ENCODE measurements at regions not wholly inside any gene's neighbourhood (a gene's known extent, or its start where the extent isn't known, plus 50 kb on each side); places are given as distances from the start of the nearest gene placed in this dataset.
A peak's percentile ranks its signal among the peaks of the same experiment; 100 is the strongest.
"Not testable (repeated sequence)": the region's sequence is repeated elsewhere in the genome, so short reads cannot be mapped to it uniquely, and the experiment has no call there.

DNA sequence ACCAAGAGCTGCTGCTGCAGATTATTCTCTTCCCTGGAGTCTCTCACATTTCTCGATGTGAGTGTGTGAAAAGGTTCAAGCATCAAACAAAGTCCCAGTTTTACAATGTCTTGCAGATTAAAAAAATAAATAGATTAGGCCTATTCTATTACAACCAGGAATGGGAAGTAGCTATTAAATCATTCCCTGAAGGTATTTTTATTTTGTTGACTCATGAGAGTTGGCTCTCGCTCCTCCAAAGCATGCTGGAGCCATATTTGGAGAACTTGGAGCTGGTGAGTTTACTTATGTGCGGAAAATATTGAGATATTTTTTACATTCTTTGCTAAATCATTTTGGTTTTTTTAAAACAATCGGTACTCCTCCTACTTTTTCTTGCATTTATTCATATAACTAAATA, 572.3 kb downstream of the ETNK1 start:
- DNase-seq: no peak

- no peak for DNase-seq
Observed at GRCh38 chr12:23202728-23203127, 577.8 kb downstream of the ETNK1 start.

DNA sequence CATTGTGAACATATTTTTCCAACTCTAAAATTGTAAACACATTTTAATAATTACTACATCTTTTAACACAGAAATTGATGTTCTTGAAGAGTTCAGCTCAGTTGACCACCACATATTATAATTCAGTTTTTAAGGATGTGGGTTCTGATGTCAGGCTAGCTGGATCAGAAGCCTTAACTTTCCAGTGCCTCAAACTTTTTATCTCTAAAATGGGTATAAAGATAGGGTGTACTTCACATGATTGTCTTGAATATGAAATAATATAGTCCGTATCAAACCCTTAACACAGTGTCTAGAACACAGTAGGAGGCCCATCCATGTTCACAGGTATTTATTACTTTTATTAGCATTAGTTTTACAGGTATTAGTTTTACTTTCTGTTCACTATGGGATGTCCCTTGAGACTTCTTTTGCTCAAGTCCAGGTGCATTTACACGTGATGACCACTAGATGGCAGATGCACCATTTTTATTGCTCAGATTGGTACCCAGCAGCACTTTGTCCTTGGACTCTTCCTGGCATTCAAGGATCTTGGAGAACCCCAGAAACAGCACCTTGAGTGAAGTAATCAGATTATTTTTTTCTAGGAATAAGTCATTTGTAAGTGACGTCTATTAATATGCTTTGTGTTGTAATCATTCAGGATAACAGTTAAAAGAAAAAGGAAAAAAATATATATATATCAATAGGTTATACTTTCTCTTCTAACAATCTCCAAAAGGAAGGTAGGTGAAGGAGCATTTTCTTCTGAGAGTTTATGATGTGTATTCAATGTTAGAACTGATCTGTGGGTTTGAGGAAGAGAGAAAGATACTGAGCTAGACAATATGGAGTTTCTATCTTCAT, 580.2 kb downstream of the ETNK1 start:
- peak; percentile 54 for DNase-seq

GRCh38 chr12:23209793-23210192, 584.8 kb downstream of the ETNK1 start:
- DNase-seq: no peak

GRCh38 chr12:23210573-23210972, 585.6 kb downstream of the ETNK1 start:
- DNase-seq: no peak

DNA sequence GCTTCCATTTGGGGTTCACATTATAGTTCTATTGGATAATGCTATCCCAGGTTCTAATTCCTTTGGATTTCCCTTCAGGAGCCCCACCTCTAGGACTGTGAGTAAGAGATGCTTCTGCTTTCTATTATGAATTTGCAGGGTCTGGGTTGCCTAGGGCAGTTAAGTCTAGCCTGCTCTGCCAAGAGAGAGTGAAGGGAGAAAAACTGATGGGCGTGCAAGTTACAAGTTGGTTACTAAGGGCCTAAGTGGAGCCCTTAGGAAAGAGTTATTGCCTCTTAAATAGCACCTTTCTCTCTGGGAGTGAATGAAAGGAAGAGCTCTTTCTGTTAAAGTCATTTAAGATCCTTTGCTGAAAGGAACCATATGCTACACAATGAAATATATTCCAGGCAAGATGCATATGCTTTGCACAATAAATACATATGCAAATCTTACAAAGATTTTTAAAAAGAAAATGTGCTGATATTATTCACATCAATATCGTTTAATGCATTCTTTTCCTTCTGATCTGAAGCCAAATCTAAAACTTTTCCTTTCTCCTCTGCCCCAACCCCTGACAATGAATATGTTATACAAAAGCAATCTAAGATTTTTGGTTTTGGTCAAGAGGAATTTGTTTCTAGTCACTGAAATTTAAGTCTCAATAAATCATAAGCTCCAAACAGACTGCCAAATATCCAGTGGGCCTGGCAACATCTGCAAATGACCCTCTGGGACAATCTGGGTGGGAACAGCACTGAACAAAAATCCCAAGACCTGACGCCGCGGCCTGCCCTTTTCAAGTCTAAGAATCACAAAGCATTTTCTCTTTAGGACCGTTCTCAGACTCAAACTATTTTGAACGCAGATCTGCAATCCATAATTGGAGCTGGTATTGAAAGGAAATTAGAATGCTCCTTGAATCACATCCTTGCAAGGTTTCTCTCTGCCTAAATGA, 586.7 kb downstream of the ETNK1 start:
- DNase-seq: no peak

DNA sequence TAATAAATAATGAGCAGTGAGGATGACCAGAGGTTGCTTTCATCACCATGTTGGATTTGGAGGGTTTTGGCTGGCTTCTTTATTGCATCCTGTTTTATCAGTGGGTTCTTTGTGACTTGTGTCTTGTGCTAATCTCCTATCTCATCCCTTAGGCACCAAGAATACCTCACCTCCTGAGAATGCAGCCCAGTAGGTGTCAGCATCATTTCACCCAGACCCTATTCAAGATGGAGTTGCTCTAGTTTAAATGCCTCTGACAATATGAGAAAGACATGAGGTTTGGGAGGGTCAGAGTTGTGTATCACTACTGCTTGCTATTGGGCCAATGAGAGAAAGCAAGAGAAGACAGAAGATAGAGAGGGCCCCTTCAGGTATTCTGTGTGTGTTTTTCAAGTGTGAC, 592.2 kb downstream of the ETNK1 start:
- no peak for DNase-seq

DNA sequence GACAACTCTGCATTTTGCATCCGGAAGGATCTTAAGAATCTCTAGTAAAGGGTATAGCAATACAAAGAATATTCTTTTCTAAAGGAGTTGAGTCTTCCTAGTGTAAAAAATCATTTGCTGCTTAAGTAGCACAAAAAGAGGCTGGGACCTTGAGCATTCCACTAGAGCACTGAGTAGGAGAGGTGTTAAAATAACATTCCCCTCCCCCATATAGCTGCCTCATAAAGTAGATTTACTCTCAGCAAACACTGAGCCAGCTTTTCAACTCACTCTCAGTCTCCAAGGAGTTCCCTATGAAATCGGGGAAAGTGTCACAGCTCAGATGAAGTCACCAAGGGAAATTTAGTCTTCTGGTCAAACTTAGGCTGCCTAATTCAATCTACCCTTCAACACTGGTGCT, 592.7 kb downstream of the ETNK1 start:
- DNase-seq: no peak

DNA sequence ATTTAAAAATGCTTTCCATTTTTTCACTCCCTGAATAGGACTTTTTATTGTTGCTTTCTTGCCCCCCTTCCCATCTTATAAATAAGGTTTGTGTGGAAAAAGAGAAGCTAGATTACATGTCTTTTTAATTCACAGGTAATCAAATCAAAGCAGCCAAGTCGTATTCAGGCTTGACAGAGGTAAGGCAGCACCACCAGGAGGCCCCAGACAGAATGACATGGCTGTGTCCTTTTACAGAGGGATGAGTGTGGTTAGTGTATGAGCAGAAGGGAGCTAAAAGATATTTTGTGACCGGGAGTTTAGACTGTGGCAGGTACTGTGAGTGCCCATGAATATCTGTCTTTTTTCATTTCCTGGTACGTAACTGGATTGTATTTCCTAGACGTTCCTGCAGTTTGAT, 596.1 kb downstream of the ETNK1 start:
- no peak for DNase-seq

DNA sequence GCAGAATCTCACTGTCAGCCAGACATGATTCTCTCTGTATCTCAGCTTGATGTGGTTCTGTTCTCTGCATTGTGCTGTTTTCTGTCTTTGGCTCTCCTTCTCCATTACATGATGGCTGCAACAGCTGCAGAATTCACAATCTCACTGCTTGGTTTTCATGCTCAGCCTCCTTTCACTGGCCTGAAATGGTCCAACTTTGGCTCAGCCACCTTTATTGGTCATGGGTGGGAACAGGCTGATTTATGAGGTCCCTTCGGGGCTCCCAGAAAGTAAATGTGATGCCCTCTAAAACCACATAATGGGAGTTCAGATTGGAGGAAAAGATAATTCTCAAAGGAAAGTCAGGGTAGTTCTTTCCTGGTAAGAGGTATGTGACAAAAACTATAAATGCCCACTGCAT, 597.0 kb downstream of the ETNK1 start:
- no peak for DNase-seq

- DNase-seq: no peak
Observed at GRCh38 chr12:23222801-23223200, 597.8 kb downstream of the ETNK1 start.

DNA sequence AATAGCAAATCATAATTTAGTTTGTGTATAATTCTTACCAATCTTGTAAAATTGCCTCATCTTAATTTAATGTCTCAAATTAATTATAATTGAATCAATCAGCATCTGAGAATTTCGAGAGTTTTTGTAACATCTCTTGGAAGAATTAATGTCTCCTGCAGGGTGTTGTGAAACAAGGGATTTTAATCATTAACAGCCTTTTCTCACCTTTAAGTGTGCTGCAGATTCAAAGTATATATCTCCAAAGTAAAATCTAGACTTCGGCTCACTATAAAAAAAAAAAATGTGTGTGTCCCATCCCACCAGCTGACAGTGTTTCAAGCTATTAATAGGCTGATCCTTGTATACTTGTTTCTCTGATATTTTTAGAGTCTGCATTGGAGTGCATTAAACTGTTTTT, 603.1 kb downstream of the ETNK1 start:
- DNase-seq: no peak

DNA sequence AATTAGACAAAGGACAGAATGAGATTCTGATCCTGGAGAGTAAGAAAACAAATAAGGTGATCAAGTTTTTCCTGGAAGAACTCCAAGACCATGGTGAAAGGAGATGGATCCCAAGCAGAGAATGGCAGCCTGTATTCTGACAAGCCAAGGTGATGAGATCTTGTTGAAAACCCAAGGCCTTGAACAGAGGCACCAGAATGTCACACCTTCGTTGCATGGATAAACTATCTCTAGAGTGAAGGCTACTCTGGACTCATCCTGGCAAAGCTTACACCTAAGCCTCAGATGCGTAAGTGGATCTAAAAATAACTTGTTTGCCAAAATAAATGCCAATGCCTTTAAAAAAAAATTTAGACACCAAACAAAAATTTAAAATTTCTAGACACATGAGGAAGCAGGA, 605.9 kb downstream of the ETNK1 start:
- no peak for DNase-seq

DNA sequence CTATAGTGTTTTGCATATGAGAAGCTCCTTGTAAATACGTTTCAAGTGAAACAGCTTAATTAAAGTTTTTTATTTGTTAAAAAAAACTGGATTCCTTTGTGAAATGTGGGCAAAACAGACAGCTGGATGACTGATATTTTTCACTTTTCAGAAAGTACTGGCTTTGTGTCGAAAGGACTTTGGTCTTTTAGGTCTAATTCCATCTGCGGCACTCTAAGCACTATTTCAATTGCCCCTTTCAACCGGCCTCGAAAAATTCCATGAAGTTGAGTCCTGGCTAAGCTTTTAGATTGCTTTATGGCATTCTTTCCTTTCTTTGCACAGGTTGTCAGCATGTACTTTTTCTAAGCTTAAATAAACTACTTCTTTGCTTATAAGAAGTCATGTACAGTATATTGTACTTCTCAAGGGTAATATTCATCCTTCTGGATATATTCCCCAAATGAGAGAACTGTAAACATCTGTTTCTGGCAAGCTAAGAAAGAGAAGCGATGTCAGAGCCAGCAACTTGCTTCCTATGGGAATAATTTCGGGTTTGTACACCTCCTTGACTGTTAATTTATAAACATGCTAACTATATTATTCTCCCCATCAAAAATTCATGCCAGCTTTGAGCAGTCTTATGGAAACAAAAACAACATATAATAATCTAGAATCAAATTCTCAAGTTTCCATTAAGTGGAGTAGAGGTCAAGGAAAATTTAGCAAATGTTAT, 611.3 kb downstream of the ETNK1 start:
- DNase-seq: no peak

GRCh38 chr12:23236811-23237210, 611.8 kb downstream of the ETNK1 start:
- DNase-seq: no peak

- no peak for DNase-seq
Observed at GRCh38 chr12:23238190-23238589, 613.2 kb downstream of the ETNK1 start.

DNA sequence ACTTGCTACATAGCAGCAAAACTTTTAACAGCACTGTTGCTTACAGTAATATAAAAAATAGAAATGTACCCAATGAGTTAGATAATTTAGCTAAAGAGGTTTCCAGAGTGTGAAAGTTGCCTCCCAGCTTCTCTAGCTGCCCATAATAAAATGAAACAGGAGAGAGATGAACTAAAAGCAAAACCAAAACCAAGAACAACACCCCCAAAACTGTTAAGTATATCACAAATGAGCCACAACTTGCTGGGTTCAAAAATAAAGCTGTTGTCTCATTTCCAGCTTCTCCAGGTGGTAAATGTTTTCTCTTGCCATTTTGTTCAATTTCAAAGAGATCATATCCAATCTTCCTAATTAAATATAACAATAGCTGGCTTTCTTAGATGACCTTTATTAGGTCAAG, 614.0 kb downstream of the ETNK1 start:
- DNase-seq: no peak

DNA sequence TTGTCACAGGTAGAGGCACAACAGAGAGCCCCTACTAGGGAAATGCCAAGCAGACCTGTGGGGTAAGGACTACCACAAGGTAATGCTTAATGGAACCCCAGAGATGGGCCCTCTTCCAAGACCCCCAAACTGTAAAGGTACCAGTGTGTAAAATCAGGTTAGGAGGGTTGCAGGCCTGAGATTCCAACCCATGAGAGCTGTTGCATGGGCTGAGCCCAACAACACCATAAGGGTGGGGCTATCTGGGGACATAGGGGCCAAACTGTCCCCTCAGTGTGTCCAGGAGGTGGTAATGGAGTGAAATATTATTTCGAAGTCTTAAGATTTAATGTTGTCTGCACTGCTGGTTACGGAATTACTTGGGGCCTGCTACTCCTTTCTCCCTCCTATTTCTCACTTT, 620.2 kb downstream of the ETNK1 start:
- DNase-seq: no peak

- DNase-seq: no peak
Observed at GRCh38 chr12:23253191-23253590, 628.2 kb downstream of the ETNK1 start.

- DNase-seq: not testable (repeated sequence)
Observed at GRCh38 chr12:23253910-23254309, 628.9 kb downstream of the ETNK1 start.

DNA sequence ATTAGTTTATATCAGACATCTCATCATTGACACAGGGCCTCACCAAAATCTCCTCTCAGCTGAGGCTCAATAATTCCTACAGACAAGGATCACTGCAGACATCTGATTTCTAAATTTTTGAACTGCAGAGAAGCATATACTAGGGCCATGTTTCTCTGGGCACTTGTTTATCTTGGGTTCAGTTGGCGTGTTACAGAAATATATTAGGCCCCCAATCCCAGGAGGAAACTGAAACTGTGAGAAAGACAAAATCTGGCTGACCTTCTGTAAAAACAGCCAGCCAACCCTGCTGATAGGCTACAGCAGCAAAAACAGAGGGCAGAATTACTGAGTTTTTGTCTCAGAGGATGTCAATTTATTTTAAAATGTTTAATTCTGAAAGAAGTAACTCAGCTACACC, 634.6 kb downstream of the ETNK1 start:
- DNase-seq: no peak

DNA sequence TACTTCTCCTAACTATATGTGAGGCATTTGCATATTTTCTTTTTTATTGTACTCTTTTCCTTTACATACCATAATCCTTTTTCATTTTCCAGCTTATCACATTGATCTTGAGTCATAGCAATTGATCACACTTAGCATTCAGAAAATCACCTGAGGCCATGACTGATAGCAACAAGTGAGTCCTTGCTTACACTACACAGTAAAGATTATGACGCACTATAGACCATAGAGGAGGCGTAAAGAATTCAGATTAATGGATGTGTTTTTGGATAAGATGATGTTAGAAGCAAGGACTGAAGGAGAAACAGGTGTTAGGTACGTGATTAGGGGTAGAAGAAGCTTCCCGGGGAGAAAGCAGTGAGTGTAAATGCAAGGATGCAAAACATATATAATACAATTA, 637.7 kb downstream of the ETNK1 start:
- no peak for DNase-seq

DNA sequence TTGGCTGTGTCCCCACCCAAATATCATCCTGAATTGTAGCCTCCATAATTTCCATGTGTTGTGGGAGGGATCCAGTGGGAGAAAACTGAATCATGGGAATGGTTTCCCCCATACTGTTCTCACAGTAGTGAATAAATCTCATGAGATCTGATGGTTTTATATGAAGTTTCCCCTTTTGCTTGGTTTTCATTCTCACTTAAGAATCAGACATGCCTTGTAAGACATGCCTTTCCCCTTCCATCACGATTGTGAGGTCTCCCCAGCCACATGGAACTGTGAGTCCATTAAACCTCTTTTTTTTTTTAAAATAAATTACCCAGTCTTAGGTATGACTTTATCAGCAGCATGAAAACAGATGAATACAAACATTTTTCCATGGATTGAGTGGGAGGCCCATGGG, 652.9 kb downstream of the ETNK1 start:
- no peak for DNase-seq

Measured in CD4-positive, alpha-beta T cell treated with Interleukin-17A for 1 hour (primary cell).